B cell (primary cell): ENCODE measurements at regions not wholly inside any gene's neighbourhood (a gene's known extent, or its start where the extent isn't known, plus 50 kb on each side); places are given as distances from the start of the nearest gene placed in this dataset.

Experiments used
- ATAC-seq: fragments of 200-7000 bp; cut with Tn5 transposase; one replicate; pipeline ENCODE4 v1.10.0; 2021; ENCODE audit warnings: low read depth, mild to moderate bottlenecking, moderate number of reproducible peaks, moderate library complexity
- CTCF ChIA-PET: fragments of 350-600 bp; sonication (Branson Sonifier 250); formaldehyde crosslinking; loops from one replicate; lab custom pipeline; 2021; ENCODE audit warnings: antibody characterized with exemption, inconsistent platforms; lab: Charles Lee
- POLR2A ChIA-PET: fragments of 350-600 bp; sonication (Branson Sonifier 250); formaldehyde crosslinking; loops from one replicate; lab custom pipeline; 2021; ENCODE audit warnings: antibody characterized with exemption; lab: Charles Lee
- DNase-seq: peaks from one replicate; pipeline ENCODE4 v3.0.0; 2013
- H2AFZ ChIP-seq: 2 replicates; pipeline ENCODE4 v1.6.1; 2012; ENCODE audit warnings: mild to moderate bottlenecking, low read depth, low read length; ENCODE audit not compliant: insufficient read depth, poor library complexity, severe bottlenecking
- H3K27ac ChIP-seq, 2 donors: 1 replicate in 1 of 2; 2 replicates in 1 of 2; pipeline ENCODE4 v1.5.1; 2012 to 2013; ENCODE audit warnings: low read length in 2 of 2, mild to moderate bottlenecking in 2 of 2, moderate library complexity in 1 of 2
- H3K27me3 ChIP-seq, 4 experiments: fragments of 200-600 bp in 1 of 4; sonication (generic) in 1 of 4; replicated peaks in 1 of 4; 1 replicate in 2 of 4; 2 replicates in 2 of 4; pipeline versions ENCODE4 v1.6.1 to v1.7.0; 2013 to 2016; ENCODE audit warnings: low read length in 3 of 4, mild to moderate bottlenecking in 2 of 4, mixed read lengths in 1 of 4, moderate library complexity in 1 of 4; ENCODE audit not compliant: insufficient read depth in 4 of 4, control insufficient read depth in 3 of 4; ENCODE audit errors: control extremely low read depth in 1 of 4
- H3K36me3 ChIP-seq, 2 experiments: replicated peaks in 1 of 2; 1 replicate in 1 of 2; 2 replicates in 1 of 2; pipeline versions ENCODE4 v1.6.1 to v1.7.1; 2013; ENCODE audit warnings: low read length in 1 of 2; ENCODE audit not compliant: insufficient read depth in 2 of 2, control insufficient read depth in 1 of 2; ENCODE audit errors: control extremely low read depth in 1 of 2, extremely low read depth in 1 of 2
- H3K4me1 ChIP-seq, 2 donors: fragments of 200-600 bp in 1 of 2; sonication (generic) in 1 of 2; 1 replicate in 1 of 2; 2 replicates in 1 of 2; pipeline versions ENCODE4 v1.5.1 to v1.6.1; 2013 to 2017; ENCODE audit warnings: low read length in 2 of 2; ENCODE audit not compliant: control insufficient read depth in 2 of 2, insufficient read depth in 2 of 2
- H3K4me2 ChIP-seq: replicated peaks from 2 replicates; pipeline ENCODE3; 2012; ENCODE audit warnings: mild to moderate bottlenecking, low read depth, low read length; ENCODE audit not compliant: poor library complexity, severe bottlenecking
- H3K4me3 ChIP-seq, 5 experiments: fragments of 200-600 bp in 1 of 5; sonication (generic) in 1 of 5; 1 replicate in 3 of 5; 2 replicates in 2 of 5; pipeline versions ENCODE4 v1.5.1 to v1.7.0; 2011 to 2016; ENCODE audit warnings: low read length in 4 of 5, mild to moderate bottlenecking in 4 of 5, low read depth in 2 of 5, control low read depth in 1 of 5, moderate library complexity in 1 of 5; ENCODE audit not compliant: insufficient read depth in 1 of 5; ENCODE audit errors: control extremely low read depth in 1 of 5, extremely low read depth in 1 of 5
- H3K79me2 ChIP-seq: fragments of 200-600 bp; sonication (generic); one replicate; pipeline ENCODE4 v1.6.0; 2016; ENCODE audit warnings: low read length; ENCODE audit not compliant: control insufficient read depth, insufficient read depth
- H3K9ac ChIP-seq: fragments of 200-600 bp; sonication (generic); 2 replicates; pipeline ENCODE4 v1.6.1; 2017; ENCODE audit warnings: mild to moderate bottlenecking, low read length, moderate library complexity
- H3K9me3 ChIP-seq, 3 donors: one replicate each; pipeline versions ENCODE4 v1.6.1 to v1.7.1; 2013; ENCODE audit warnings: low read length in 2 of 3; ENCODE audit not compliant: control insufficient read depth in 2 of 3, insufficient read depth in 1 of 3; ENCODE audit errors: control extremely low read depth in 1 of 3
- H4K20me1 ChIP-seq: 2 replicates; pipeline ENCODE4 v1.6.0; 2012; ENCODE audit warnings: mild to moderate bottlenecking, low read length; ENCODE audit not compliant: insufficient read depth, control insufficient read depth, poor library complexity, severe bottlenecking
- H3K27ac Mint-ChIP-seq: one replicate; pipeline ENCODE4 v1.8.0; 2021; ENCODE audit warnings: mixed read lengths
- H3K27me3 Mint-ChIP-seq: one replicate; pipeline ENCODE4 v1.8.0; 2021; ENCODE audit warnings: mixed read lengths
- H3K4me1 Mint-ChIP-seq: one replicate; pipeline ENCODE4 v1.8.0; 2021; ENCODE audit warnings: mixed read lengths
- H3K4me3 Mint-ChIP-seq: one replicate; pipeline ENCODE4 v1.8.0; 2021; ENCODE audit warnings: mixed read lengths
- H3K9me3 Mint-ChIP-seq: one replicate; pipeline ENCODE4 v1.8.0; 2022; ENCODE audit warnings: mixed read lengths; ENCODE audit not compliant: insufficient read depth
- CTCF ChIP-seq: fragments of 200-600 bp; IDR thresholded peaks from one replicate; pipeline ENCODE4 v1.8.0; 2022; ENCODE audit warnings: antibody characterized with exemption, mild to moderate bottlenecking
- EZH2 ChIP-seq: IDR thresholded peaks from 2 replicates; pipeline ENCODE4 v1.6.1; 2012; ENCODE audit warnings: borderline replicate concordance, low read depth, mild to moderate bottlenecking, moderate library complexity, low read length; ENCODE audit not compliant: insufficient read depth, poor library complexity, severe bottlenecking
- WGBS: methylation state at CpG from one replicate; pipeline ENCODE4 v1.1.5; 2013; ENCODE audit warnings: missing lambda C conversion rate; ENCODE audit not compliant: insufficient coverage; 5-methylcytosine and 5-hydroxymethylcytosine counted together
- intact Hi-C: fragments of 100-400 bp; cut with micrococcal nuclease; formaldehyde crosslinking; loops from one replicate; pipeline ENCODE4 v1.10.0; 2022

- no peak for TF ChIP-seq CTCF
- no peak for TF ChIP-seq EZH2
- Histone ChIP-seq H2AFZ (no peak overlapping the region), H3K4me1 (no peaks in the 10 kb centered on the region), H3K9ac (no peak overlapping the region), H3K27me3 (no peaks in the 10 kb centered on the region), H3K9me3 (no peaks in the 10 kb centered on the region), H3K4me3 (no peak overlapping the region), H3K27ac (no peak overlapping the region), H3K4me2 (no peak overlapping the region), H3K36me3 (no peaks in the 10 kb centered on the region), H3K79me2 (no peaks in the 10 kb centered on the region), H4K20me1 (no peaks in the 10 kb centered on the region)
- no peak for DNase-seq
- no peaks in the 10 kb centered on the region for H3K27me3 Mint-ChIP-seq
- CTCF ChIA-PET = no interaction called here
- POLR2A ChIA-PET = no interaction called here
- no peak for ATAC-seq
- no peaks in the 10 kb centered on the region for H3K9me3 Mint-ChIP-seq
- intact Hi-C loops = no loop called here
- no peak overlapping the region for H3K4me3 Mint-ChIP-seq
- H3K4me1 Mint-ChIP-seq = no peaks in the 10 kb centered on the region
- no CpG with 5 or more reads among the region's 2 CpGs for WGBS
- H3K27ac Mint-ChIP-seq = no peak overlapping the region
Observed at GRCh38 chr1:98472878-98473277, 188.6 kb upstream of the SNX7 start.

- no peak overlapping the region for H2AFZ ChIP-seq
- H3K4me1 ChIP-seq = no peaks in the 10 kb centered on the region
- no peaks in the 10 kb centered on the region for H3K9me3 ChIP-seq
- H3K27ac Mint-ChIP-seq = no peak overlapping the region
- no peaks in the 10 kb centered on the region for H3K79me2 ChIP-seq
- no peaks in the 10 kb centered on the region for H4K20me1 ChIP-seq
- H3K4me3 Mint-ChIP-seq = no peak overlapping the region
- H3K4me1 Mint-ChIP-seq = no peaks in the 10 kb centered on the region
- DNase-seq = no peak
- H3K4me3 ChIP-seq = no peak overlapping the region
- intact Hi-C loops = loop anchor here (1.0 kb wide), 1 partner anchor 12 kb away; no protein-coding TSS in a partner anchor
- TF ChIP-seq EZH2 (no peak), CTCF (no peak)
- H3K4me2 ChIP-seq = no peak overlapping the region
- POLR2A ChIA-PET = no interaction called here
- no peak overlapping the region for H3K9ac ChIP-seq
- H3K27me3 Mint-ChIP-seq = no peaks in the 10 kb centered on the region
- no peaks in the 10 kb centered on the region for H3K27me3 ChIP-seq
- 90% methylated on average over 1 of the region's 4 CpGs for WGBS
- no peaks in the 10 kb centered on the region for H3K9me3 Mint-ChIP-seq
- no peak overlapping the region for H3K27ac ChIP-seq
- H3K36me3 ChIP-seq = no peaks in the 10 kb centered on the region
- CTCF ChIA-PET = no interaction called here
- no peak for ATAC-seq
Observed at GRCh38 chr1:98471633-98472032, 189.9 kb upstream of the SNX7 start.
